ENCODE measurements at regions not wholly inside any gene's neighbourhood (a gene's known extent, or its start where the extent isn't known, plus 50 kb on each side); places are given as distances from the start of the nearest gene placed in this dataset.
"Not testable (repeated sequence)": the region's sequence is repeated elsewhere in the genome, so short reads cannot be mapped to it uniquely, and the experiment has no call there.

- WGBS, 5 donors: 48 to 67% (median 60%) methylated on average over 8 of the region's 8 CpGs
- intact Hi-C loops (cut with DNase I; ENCODE audit: low total_unique reads): no loop called here
- Histone ChIP-seq H3K27ac (no peak overlapping the region), H3K9me3 (peaks cover 0 to 4% (median 0%) of the 10 kb centered on the region in 8 donors), H3K36me3 (no peaks in the 10 kb centered on the region), H3K4me1 (no peaks in the 10 kb centered on the region), H3K4me3 (no peak overlapping the region), H3K27me3 (replicated peaks in 1 of 7) (no peaks in the 10 kb centered on the region)
- no peak for DNase-seq
- TF ChIP-seq POLR2A (IDR thresholded peaks at IDR 0.05): no peak
- no peak for TF ChIP-seq POLR2AphosphoS5 (IDR thresholded peaks at IDR 0.05)
- TF ChIP-seq CTCF (IDR thresholded peaks at IDR 0.05 in 8 of 11, conservative IDR thresholded peaks at IDR 0.05 in 3 of 11): no peak
Observed at GRCh38 chr7:55733241-55734140, 129.1 kb downstream of the SEPTIN14 start.

GRCh38 chr7:55731931-55732330, 130.6 kb downstream of the SEPTIN14 start:
- H3K9me3 ChIP-seq: peaks cover 0 to 4% (median 0%) of the 10 kb centered on the region in 8 donors
- TF ChIP-seq POLR2A (IDR thresholded peaks at IDR 0.05) (no peak), POLR2AphosphoS5 (IDR thresholded peaks at IDR 0.05) (no peak), CTCF (IDR thresholded peaks at IDR 0.05 in 8 of 11, conservative IDR thresholded peaks at IDR 0.05 in 3 of 11) (no peak)
- DNase-seq: no peak
- H3K27me3 ChIP-seq (replicated peaks in 1 of 7): no peaks in the 10 kb centered on the region
- H3K4me1 ChIP-seq: no peaks in the 10 kb centered on the region
- WGBS, 5 donors: 90 to 96% (median 94%) methylated on average over 15 to 16 of the region's 16 CpGs
- no peaks in the 10 kb centered on the region for H3K36me3 ChIP-seq
- H3K27ac ChIP-seq: no peak overlapping the region
- intact Hi-C loops (cut with DNase I; ENCODE audit: low total_unique reads): no loop called here
- no peak overlapping the region for H3K4me3 ChIP-seq

- Histone ChIP-seq H3K27me3 (replicated peaks in 1 of 7) (no peaks in the 10 kb centered on the region), H3K27ac (no peak overlapping the region), H3K4me3 (no peak overlapping the region), H3K4me1 (no peaks in the 10 kb centered on the region), H3K36me3 (no peaks in the 10 kb centered on the region), H3K9me3 (peaks cover 0 to 4% (median 0%) of the 10 kb centered on the region in 8 donors)
- DNase-seq: no peak
- WGBS, 5 donors: 74 to 87% (median 85%) methylated on average over 2 of the region's 2 CpGs
- intact Hi-C loops (cut with DNase I; ENCODE audit: low total_unique reads): no loop called here
- no peak for TF ChIP-seq CTCF (IDR thresholded peaks at IDR 0.05 in 8 of 11, conservative IDR thresholded peaks at IDR 0.05 in 3 of 11)
Observed at GRCh38 chr7:55730197-55730596, 132.4 kb downstream of the SEPTIN14 start.

GRCh38 chr7:55723621-55723941, 139.0 kb downstream of the SEPTIN14 start:
- intact Hi-C loops (cut with DNase I; ENCODE audit: low total_unique reads): no loop called here
- TF ChIP-seq POLR2AphosphoS5 (IDR thresholded peaks at IDR 0.05) (no peak), POLR2A (IDR thresholded peaks at IDR 0.05) (no peak), CTCF (IDR thresholded peaks at IDR 0.05 in 8 of 11, conservative IDR thresholded peaks at IDR 0.05 in 3 of 11) (no peak)
- no peak for DNase-seq
- no peak overlapping the region for H3K4me3 ChIP-seq
- no peaks in the 10 kb centered on the region for H3K9me3 ChIP-seq
- H3K36me3 ChIP-seq: no peaks in the 10 kb centered on the region
- H3K27me3 ChIP-seq (replicated peaks in 1 of 7): no peaks in the 10 kb centered on the region
- 29 to 50% (median 46%) methylated on average over 7 of the region's 7 CpGs for WGBS, 5 donors
- no peak overlapping the region for H3K27ac ChIP-seq
- H3K4me1 ChIP-seq: no peaks in the 10 kb centered on the region

- H3K4me1 ChIP-seq; DNase-seq; H3K36me3 ChIP-seq; H3K9me3 ChIP-seq; intact Hi-C loops (cut with DNase I; ENCODE audit: low total_unique reads); H3K4me3 ChIP-seq; H3K27ac ChIP-seq; H3K27me3 ChIP-seq (replicated peaks in 1 of 7): not testable (repeated sequence)
- 35 to 64% (median 44%) methylated on average over 3 to 5 of the region's 7 CpGs for WGBS, 5 donors
Observed at GRCh38 chr7:55722874-55723620, 139.5 kb downstream of the SEPTIN14 start.

GRCh38 chr7:55721004-55721403, 141.5 kb downstream of the SEPTIN14 start:
- H3K36me3 ChIP-seq; H3K27me3 ChIP-seq (replicated peaks in 1 of 7); intact Hi-C loops (cut with DNase I; ENCODE audit: low total_unique reads); H3K4me3 ChIP-seq; H3K27ac ChIP-seq; H3K4me1 ChIP-seq; H3K9me3 ChIP-seq; DNase-seq: not testable (repeated sequence)
- WGBS, 5 donors: 50 to 100% (median 55%) methylated on average over 1 of the region's 1 CpG; no CpG with 5 or more reads in 2 of the 5 donors
